Adrenal gland (tissue), 9 donors: ENCODE measurements at regions not wholly inside any gene's neighbourhood (a gene's known extent, or its start where the extent isn't known, plus 50 kb on each side); places are given as distances from the start of the nearest gene placed in this dataset.
A peak's percentile ranks its signal among the peaks of the same experiment; 100 is the strongest.

Experiments used
- DNase-seq, 7 donors: peaks; one replicate each; pipeline ENCODE4 v3.0.0-alpha.2; 2019 to 2020
- H3K27ac ChIP-seq, 5 donors: fragments of 200-600 bp; sonication (generic) in 4 of 5; 1 replicate in 3 of 5; 2 replicates in 2 of 5; pipeline versions ENCODE4 v1.5.1 to v1.8.0; 2016 to 2020; ENCODE audit warnings: mild to moderate bottlenecking in 1 of 5
- H3K27me3 ChIP-seq: fragments of 200-600 bp; 2 replicates; pipeline ENCODE4 v1.8.0; 2021
- H3K36me3 ChIP-seq, 2 donors: fragments of 200-600 bp; replicated peaks in 1 of 2; 1 replicate in 1 of 2; 2 replicates in 1 of 2; pipeline versions ENCODE4 v1.5.1 to v1.8.0; 2018 to 2022
- H3K4me1 ChIP-seq, 2 donors: fragments of 200-600 bp; replicated peaks in 1 of 2; 1 replicate in 1 of 2; 2 replicates in 1 of 2; pipeline versions ENCODE4 v1.5.1 to v1.8.0; 2018 to 2021
- H3K4me3 ChIP-seq, 4 donors: fragments of 200-600 bp; sonication (generic) in 3 of 4; one replicate each; pipeline ENCODE4 v1.5.1; 2016 to 2018
- H3K9me3 ChIP-seq, 3 donors: fragments of 200-600 bp; sonication (generic) in 1 of 3; replicated peaks in 1 of 3; 1 replicate in 2 of 3; 2 replicates in 1 of 3; pipeline versions ENCODE4 v1.5.1 to v1.8.0; 2016 to 2021
- CTCF ChIP-seq, 6 experiments: fragments of 450-650 bp in 4 of 6; fragments of 200-600 bp in 2 of 6; sonication (generic) in 1 of 6; IDR thresholded peaks; 1 replicate in 5 of 6; 2 replicates in 1 of 6; pipeline versions ENCODE4 v1.5.1 to v1.8.0; 2016 to 2021; ENCODE audit warnings: antibody characterized with exemption in 6 of 6, mild to moderate bottlenecking in 2 of 6, moderate library complexity in 1 of 6
- POLR2A ChIP-seq, 2 donors: fragments of 450-650 bp; IDR thresholded peaks; one replicate each; pipeline ENCODE4 v1.6.1; 2017; ENCODE audit warnings: antibody characterized with exemption in 2 of 2, mild to moderate bottlenecking in 2 of 2, moderate library complexity in 1 of 2
- WGBS, 4 donors: extraction: QIAGEN DNeasy Blood & Tissue Kit in 2 of 4; methylation state at CpG; one replicate each; pipeline versions ENCODE4 v1.1.5 to v1.1.7; 2013 to 2017; 5-methylcytosine and 5-hydroxymethylcytosine counted together
- intact Hi-C, 2 donors: fragments of 100-400 bp; cut with DNase I; formaldehyde crosslinking; loops; one replicate each; pipeline versions ENCODE4 v1.14.1 to v1.15.0; 2022 to 2023
- donor health status: healthy with polysubstance abuse.
- donor health status: Bipolar disorder and iron deficiency.
- donor health status: DM: yes; HTN: yes; CAD: no.
- donor health status: DM: no; HTN: no; CAD: no.
- donor health status: DM: no; HTN: no; CAD: no.

DNA sequence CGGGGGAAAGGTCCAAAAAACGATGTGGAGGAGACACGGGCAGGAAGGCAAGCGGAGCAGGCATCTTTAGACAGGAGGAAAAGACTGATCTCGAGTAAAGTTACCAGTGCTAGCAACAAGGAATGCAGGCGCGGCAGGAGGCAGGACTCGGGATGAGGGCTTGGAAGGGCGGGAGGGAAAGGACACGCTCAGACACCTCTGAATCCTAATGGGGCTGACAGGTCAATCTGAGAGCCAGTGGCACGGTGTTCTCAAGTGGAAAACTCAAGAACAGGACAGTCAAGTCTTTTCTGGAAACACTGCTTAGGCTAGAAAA is 155.3 kb upstream of the COBL start:
- Histone ChIP-seq H3K4me3 (no peak overlapping the region), H3K4me1 (no peaks in the 10 kb centered on the region), H3K27ac (no peak overlapping the region), H3K36me3 (no peaks in the 10 kb centered on the region), H3K9me3 (no peaks in the 10 kb centered on the region), H3K27me3 (no peaks in the 10 kb centered on the region)
- intact Hi-C loops, result no loop called here
- DNase-seq, result no peak
- TF ChIP-seq CTCF (IDR thresholded peaks at IDR 0.05) (no peak), POLR2A (IDR thresholded peaks at IDR 0.05) (no peak)
- 19 to 48% (median 37%) methylated on average over 9 to 11 of the region's 11 CpGs for WGBS, 4 donors

DNA sequence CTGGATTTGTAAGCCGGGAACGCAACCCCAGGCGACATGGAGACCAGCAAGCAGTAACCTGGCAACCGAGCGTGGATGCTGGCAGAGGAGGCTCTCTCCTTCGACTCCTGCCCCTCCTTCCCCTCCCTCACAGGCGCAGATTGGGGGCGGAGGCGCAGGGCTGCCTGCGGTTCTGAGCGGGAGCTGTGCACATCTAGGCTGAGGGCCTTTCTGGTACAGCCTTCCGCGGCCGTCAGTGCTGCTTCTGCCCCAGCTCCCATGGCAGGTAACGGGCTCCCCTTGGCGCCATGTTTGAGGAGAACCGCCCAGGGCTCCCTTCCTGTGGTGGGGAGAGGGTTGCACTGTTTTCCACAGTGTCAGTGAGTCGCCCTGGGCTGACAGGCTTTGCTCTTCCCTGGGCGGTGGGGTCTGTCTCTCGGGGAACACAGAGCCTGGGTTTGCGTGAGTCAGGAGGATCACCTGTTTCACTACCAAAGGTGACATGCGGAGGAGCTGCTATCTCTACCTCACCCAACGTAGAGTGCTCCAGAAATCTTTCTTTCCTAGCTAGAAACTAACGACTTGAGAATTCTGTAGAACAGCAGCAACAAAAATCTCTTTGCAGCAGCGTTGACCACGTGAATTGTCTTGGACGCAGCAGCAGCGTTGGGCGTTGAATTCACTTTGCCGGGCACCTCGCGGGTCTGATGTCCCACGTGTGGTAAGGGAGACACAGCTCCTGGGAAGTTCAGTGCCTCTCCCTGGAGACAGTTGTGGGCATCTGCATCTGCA is 154.8 kb upstream of the COBL start:
- intact Hi-C loops, result no loop called here
- no peak for TF ChIP-seq CTCF (IDR thresholded peaks at IDR 0.05)
- TF ChIP-seq POLR2A (IDR thresholded peaks at IDR 0.05), result no peak
- Histone ChIP-seq H3K4me1 (no peaks in the 10 kb centered on the region), H3K36me3 (no peaks in the 10 kb centered on the region), H3K4me3 (no peak overlapping the region), H3K27ac (no peak overlapping the region), H3K27me3 (no peaks in the 10 kb centered on the region), H3K9me3 (no peaks in the 10 kb centered on the region)
- peak in 1 of 7 donors; percentile 65 for DNase-seq
- 15 to 43% (median 29%) methylated on average over 29 to 33 of the region's 33 CpGs for WGBS, 4 donors

DNA sequence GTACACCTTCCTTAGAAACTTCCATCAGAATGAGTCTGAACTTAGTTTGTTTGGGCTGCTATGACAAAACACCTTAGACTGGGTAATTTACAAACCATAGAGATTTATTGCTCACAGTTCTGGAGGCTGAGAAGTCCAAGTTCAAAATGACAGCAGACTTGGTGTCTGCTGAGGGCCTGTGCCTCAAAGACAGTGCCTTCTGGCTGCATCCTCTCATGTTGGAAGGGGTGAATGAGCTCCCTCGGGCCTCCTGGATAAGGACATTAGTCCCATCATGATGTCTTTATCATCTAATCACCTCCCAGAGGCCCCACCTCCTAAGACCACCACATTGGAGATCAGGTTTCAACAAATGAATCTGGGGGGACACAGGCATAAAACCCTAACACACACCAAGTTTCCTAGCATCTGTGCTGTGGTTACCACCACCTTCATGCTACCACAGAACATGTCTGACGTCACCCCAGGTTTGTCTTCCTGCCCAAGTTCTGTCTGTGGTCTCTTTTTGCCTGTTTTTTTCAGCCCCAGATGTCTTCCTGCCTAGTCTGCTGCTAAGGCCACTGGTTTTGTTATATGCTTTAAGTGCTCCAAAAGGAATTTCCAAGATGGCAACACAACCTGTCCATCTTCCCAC is 150.9 kb upstream of the COBL start:
- H3K9me3 ChIP-seq, result no peaks in the 10 kb centered on the region
- no peaks in the 10 kb centered on the region for H3K4me1 ChIP-seq
- H3K36me3 ChIP-seq, result no peaks in the 10 kb centered on the region
- no peak for TF ChIP-seq CTCF (IDR thresholded peaks at IDR 0.05)
- no peak for TF ChIP-seq POLR2A (IDR thresholded peaks at IDR 0.05)
- intact Hi-C loops, result no loop called here
- H3K4me3 ChIP-seq, result no peak overlapping the region
- WGBS, 4 donors, result 48 to 63% (median 61%) methylated on average over 2 of the region's 2 CpGs
- H3K27ac ChIP-seq, result no peak overlapping the region
- DNase-seq, result no peak
- H3K27me3 ChIP-seq, result no peaks in the 10 kb centered on the region

DNA sequence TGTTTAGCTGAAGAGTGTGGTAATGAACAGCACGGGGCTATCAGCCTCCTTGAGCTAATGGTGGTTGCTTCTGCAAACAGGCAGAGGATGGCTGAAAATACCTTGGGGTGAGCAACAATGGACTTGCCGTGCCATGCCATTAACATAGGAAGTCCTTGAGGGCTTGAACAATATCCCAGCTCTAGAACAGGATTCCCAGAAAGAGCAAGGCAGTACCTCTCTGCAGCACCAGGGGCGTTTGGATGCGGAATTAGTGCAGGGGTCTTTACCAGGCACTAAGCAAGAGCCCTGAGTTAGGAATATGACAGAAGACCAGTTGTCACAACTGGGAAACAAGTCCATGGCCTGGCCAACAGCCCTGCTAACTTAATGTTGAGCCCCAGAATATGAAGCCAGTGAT is 143.2 kb upstream of the COBL start:
- Histone ChIP-seq H3K27ac (no peak overlapping the region), H3K36me3 (no peaks in the 10 kb centered on the region), H3K9me3 (no peaks in the 10 kb centered on the region), H3K4me1 (no peaks in the 10 kb centered on the region), H3K27me3 (no peaks in the 10 kb centered on the region), H3K4me3 (no peak overlapping the region)
- TF ChIP-seq CTCF (IDR thresholded peaks at IDR 0.05) (no peak), POLR2A (IDR thresholded peaks at IDR 0.05) (no peak)
- intact Hi-C loops, result no loop called here
- WGBS, 4 donors, result 71 to 85% (median 81%) methylated on average over 4 of the region's 4 CpGs
- DNase-seq, result no peak
